ENCODE measurements at regions not wholly inside any gene's neighbourhood (a gene's known extent, or its start where the extent isn't known, plus 50 kb on each side); places are given as distances from the start of the nearest gene placed in this dataset.

GRCh38 chr5:143721925-143722324, 90.0 kb upstream of the HMHB1 start:
- intact Hi-C loops (cut with DNase I): no loop called here
- Histone ChIP-seq H3K9me3 (peaks cover 0 to 19% (median 5%) of the 10 kb centered on the region in 12 donors), H3K27ac (no peak overlapping the region), H3K36me3 (no peaks in the 10 kb centered on the region), H3K27me3 (no peaks in the 10 kb centered on the region), H3K4me3 (no peak overlapping the region), H3K4me1 (peaks cover 0 to 13% (median 9%) of the 10 kb centered on the region in 12 donors)
- no peak for ATAC-seq
- no peak for DNase-seq
- TF ChIP-seq POLR2A (IDR thresholded peaks at IDR 0.05): no peak
- TF ChIP-seq CTCF (IDR thresholded peaks at IDR 0.05): no peak

- H3K4me3 ChIP-seq: no peak overlapping the region
- ATAC-seq (no peak), DNase-seq (no peak)
- intact Hi-C loops (cut with DNase I): no loop called here
- H3K27ac ChIP-seq: no peak overlapping the region
- WGBS, 4 donors: 76 to 84% (median 81%) methylated on average over 5 of the region's 5 CpGs
- no peak for TF ChIP-seq CTCF (IDR thresholded peaks at IDR 0.05)
- no peak for TF ChIP-seq POLR2A (IDR thresholded peaks at IDR 0.05)
- no peaks in the 10 kb centered on the region for H3K36me3 ChIP-seq
- H3K4me1 ChIP-seq: peaks cover 0 to 21% (median 11%) of the 10 kb centered on the region in 12 donors
- H3K27me3 ChIP-seq: no peaks in the 10 kb centered on the region
- peaks cover 0 to 19% (median 5%) of the 10 kb centered on the region in 12 donors for H3K9me3 ChIP-seq
Measured at GRCh38 chr5:143720689-143721088, 91.3 kb upstream of the HMHB1 start.

- intact Hi-C loops (cut with DNase I): no loop called here
- ATAC-seq (peak in 2 of 4 donors; percentile 33 to 70), DNase-seq (no peak)
- Histone ChIP-seq H3K4me3 (no peak overlapping the region), H3K27me3 (no peaks in the 10 kb centered on the region), H3K36me3 (no peaks in the 10 kb centered on the region), H3K9me3 (no peaks in the 10 kb centered on the region), H3K27ac (peak overlapping the region in 6 of 12 donors; percentile 20 to 68 (median 44)), H3K4me1 (peaks cover 0 to 48% (median 21%) of the 10 kb centered on the region in 12 donors)
- 16 to 34% (median 23%) methylated on average over 2 of the region's 2 CpGs for WGBS, 4 donors
- peak in 3 of 12 donors; percentile 8 to 26 (median 12) for TF ChIP-seq CTCF (IDR thresholded peaks at IDR 0.05)
- TF ChIP-seq POLR2A (IDR thresholded peaks at IDR 0.05): no peak
Measured at GRCh38 chr5:143717400-143717799, 94.6 kb upstream of the HMHB1 start.

GRCh38 chr5:143716881-143717280, 95.1 kb upstream of the HMHB1 start:
- 40 to 56% (median 49%) methylated on average over 4 of the region's 4 CpGs for WGBS, 4 donors
- peak overlapping the region in 6 of 12 donors; percentile 20 to 68 (median 44) for H3K27ac ChIP-seq
- ATAC-seq (peak in 3 of 4 donors; percentile 32 to 73 (median 65)), DNase-seq (no peak)
- H3K36me3 ChIP-seq: no peaks in the 10 kb centered on the region
- no peak overlapping the region for H3K4me3 ChIP-seq
- TF ChIP-seq CTCF (IDR thresholded peaks at IDR 0.05): no peak
- TF ChIP-seq POLR2A (IDR thresholded peaks at IDR 0.05): no peak
- no peaks in the 10 kb centered on the region for H3K9me3 ChIP-seq
- no peaks in the 10 kb centered on the region for H3K27me3 ChIP-seq
- H3K4me1 ChIP-seq: peaks cover 0 to 53% (median 21%) of the 10 kb centered on the region in 12 donors
- intact Hi-C loops (cut with DNase I): no loop called here

Data from heart left ventricle (tissue), 16 donors.